ENCODE measurements at regions not wholly inside any gene's neighbourhood (a gene's known extent, or its start where the extent isn't known, plus 50 kb on each side); places are given as distances from the start of the nearest gene placed in this dataset.

DNA sequence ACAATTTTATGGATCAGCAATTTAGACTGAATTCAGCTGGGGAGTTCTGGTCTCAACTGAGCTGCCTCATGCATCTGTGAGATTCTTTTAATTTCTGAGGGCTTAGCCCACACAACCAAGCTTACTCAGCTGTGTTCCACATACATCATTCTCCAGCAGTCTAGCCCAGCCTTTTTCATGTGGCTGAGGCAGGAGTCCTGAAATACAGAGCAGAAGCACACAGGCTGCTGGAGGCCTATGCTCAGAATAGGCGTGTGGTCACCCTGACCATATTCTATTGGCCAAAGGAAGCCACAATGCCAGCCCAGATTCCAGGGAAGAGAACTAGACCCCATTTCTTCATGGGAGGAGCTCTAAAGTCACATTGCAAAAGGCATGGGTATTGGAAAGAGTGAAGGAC, 72.3 kb upstream of the DHRS4 start:
- Histone ChIP-seq H3K23ac (ENCODE audit: low read depth, low read length) (no peak overlapping the region), H4K5ac (ENCODE audit: low read depth, low read length) (no peak overlapping the region), H3K9me1 (ENCODE audit: insufficient read depth, low read length) (no peaks in the 10 kb centered on the region), H2AK9ac (replicated peaks; ENCODE audit: low read depth, low read length, poor library complexity) (no peak overlapping the region), H3K14ac (replicated peaks; ENCODE audit: low read depth, low read length) (no peak overlapping the region), H3K79me1 (ENCODE audit: low read depth in 1 of 2, low read length in 2 of 2) (no peaks in the 10 kb centered on the region), H4K8ac (ENCODE audit: low read depth in 2 of 2, low read length in 2 of 2) (no peak overlapping the region), H3K56ac (ENCODE audit: extremely low read depth, insufficient read depth, low read length) (no peak overlapping the region), H3K27me3 (ENCODE audit: control insufficient read depth, insufficient read depth, low read length) (no peaks in the 10 kb centered on the region), H4K20me1 (ENCODE audit: insufficient read depth, low read length) (no peaks in the 10 kb centered on the region), H3K9me3 (ENCODE audit: control insufficient read depth, insufficient read depth, low read length) (no peaks in the 10 kb centered on the region), H3K36me3 (ENCODE audit: control insufficient read depth, insufficient read depth, low read length) (no peaks in the 10 kb centered on the region), H3K9ac (ENCODE audit: low read depth, low read length) (no peak overlapping the region), H2AFZ (replicated peaks; ENCODE audit: low read length, poor library complexity) (no peak overlapping the region), H3K4me1 (ENCODE audit: control insufficient read depth, insufficient read depth, low read length) (no peaks in the 10 kb centered on the region), H3K27ac (ENCODE audit: insufficient read depth, low read length) (no peak overlapping the region), H4K91ac (ENCODE audit: insufficient read depth, low read depth, low read length) (no peak overlapping the region), H2BK5ac (ENCODE audit: low read depth, low read length, poor library complexity, severe bottlenecking) (no peak overlapping the region), H2BK15ac (ENCODE audit: low read depth, low read length) (no peak overlapping the region), H2BK120ac (ENCODE audit: low read depth, low read length) (no peak overlapping the region), H3K4me2 (ENCODE audit: low read depth, low read length) (no peak overlapping the region), H3K4me3 (ENCODE audit: insufficient read depth, low read depth, low read length) (no peak overlapping the region), H3K18ac (ENCODE audit: low read depth, low read length) (no peak overlapping the region), H2AK5ac (ENCODE audit: low read depth, low read length) (no peak overlapping the region), H2BK20ac (ENCODE audit: low read depth, low read length) (no peak overlapping the region), H3K4ac (ENCODE audit: low read depth, low read length) (no peak overlapping the region)
- in situ Hi-C loops (cut with MboI; ENCODE audit: low sequenced_read_pairs), result no loop called here
- POLR2A ChIA-PET (ENCODE audit: unreplicated experiment), result no interaction called here
- ATAC-seq (ENCODE audit: low read depth) (no peak), DNase-seq (no peak)
- dilution Hi-C loops (cut with HindIII; ENCODE audit: low sequenced_read_pairs, unreplicated experiment), result no loop called here
- WGBS, 2 experiments (ENCODE audit: extremely low coverage in 2 of 2, insufficient read length in 1 of 2), result no CpG with 5 or more reads among the region's 1 CpG
- no TSS peak for BruUV-seq (replicated peaks)
- intact Hi-C loops (cut with micrococcal nuclease), result no loop called here
- TF ChIP-seq SMC3 (IDR thresholded peaks at IDR 0.05; ENCODE audit: low read depth, low read length), result no peak
- TF ChIP-seq MAZ (IDR thresholded peaks at IDR 0.05; ENCODE audit: borderline replicate concordance, low read depth, low read length), result no peak
- TF ChIP-seq, protein P1, sequence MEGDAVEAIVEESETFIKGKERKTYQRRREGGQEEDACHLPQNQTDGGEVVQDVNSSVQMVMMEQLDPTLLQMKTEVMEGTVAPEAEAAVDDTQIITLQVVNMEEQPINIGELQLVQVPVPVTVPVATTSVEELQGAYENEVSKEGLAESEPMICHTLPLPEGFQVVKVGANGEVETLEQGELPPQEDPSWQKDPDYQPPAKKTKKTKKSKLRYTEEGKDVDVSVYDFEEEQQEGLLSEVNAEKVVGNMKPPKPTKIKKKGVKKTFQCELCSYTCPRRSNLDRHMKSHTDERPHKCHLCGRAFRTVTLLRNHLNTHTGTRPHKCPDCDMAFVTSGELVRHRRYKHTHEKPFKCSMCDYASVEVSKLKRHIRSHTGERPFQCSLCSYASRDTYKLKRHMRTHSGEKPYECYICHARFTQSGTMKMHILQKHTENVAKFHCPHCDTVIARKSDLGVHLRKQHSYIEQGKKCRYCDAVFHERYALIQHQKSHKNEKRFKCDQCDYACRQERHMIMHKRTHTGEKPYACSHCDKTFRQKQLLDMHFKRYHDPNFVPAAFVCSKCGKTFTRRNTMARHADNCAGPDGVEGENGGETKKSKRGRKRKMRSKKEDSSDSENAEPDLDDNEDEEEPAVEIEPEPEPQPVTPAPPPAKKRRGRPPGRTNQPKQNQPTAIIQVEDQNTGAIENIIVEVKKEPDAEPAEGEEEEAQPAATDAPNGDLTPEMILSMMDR (conservative IDR thresholded peaks at IDR 0.05; ENCODE audit: low read depth, low read length), result no peak
- no peak for TF ChIP-seq MXI1 (IDR thresholded peaks at IDR 0.05; ENCODE audit: borderline replicate concordance, low read depth, low read length)
- TF ChIP-seq, protein P2, sequence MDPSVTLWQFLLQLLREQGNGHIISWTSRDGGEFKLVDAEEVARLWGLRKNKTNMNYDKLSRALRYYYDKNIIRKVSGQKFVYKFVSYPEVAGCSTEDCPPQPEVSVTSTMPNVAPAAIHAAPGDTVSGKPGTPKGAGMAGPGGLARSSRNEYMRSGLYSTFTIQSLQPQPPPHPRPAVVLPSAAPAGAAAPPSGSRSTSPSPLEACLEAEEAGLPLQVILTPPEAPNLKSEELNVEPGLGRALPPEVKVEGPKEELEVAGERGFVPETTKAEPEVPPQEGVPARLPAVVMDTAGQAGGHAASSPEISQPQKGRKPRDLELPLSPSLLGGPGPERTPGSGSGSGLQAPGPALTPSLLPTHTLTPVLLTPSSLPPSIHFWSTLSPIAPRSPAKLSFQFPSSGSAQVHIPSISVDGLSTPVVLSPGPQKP (IDR thresholded peaks at IDR 0.05; ENCODE audit: borderline replicate concordance, low read depth, low read length), result no peak
- no peak for TF ChIP-seq POLR2A (IDR thresholded peaks at IDR 0.05; ENCODE audit: low read depth, low read length)
- no peak for TF ChIP-seq CHD1 (IDR thresholded peaks at IDR 0.05; ENCODE audit: low read depth, low read length)
- TF ChIP-seq CEBPB (IDR thresholded peaks at IDR 0.05; ENCODE audit: low read depth, low read length), result no peak
- TF ChIP-seq, protein P3, sequence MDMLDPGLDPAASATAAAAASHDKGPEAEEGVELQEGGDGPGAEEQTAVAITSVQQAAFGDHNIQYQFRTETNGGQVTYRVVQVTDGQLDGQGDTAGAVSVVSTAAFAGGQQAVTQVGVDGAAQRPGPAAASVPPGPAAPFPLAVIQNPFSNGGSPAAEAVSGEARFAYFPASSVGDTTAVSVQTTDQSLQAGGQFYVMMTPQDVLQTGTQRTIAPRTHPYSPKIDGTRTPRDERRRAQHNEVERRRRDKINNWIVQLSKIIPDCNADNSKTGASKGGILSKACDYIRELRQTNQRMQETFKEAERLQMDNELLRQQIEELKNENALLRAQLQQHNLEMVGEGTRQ (IDR thresholded peaks at IDR 0.05; ENCODE audit: low read depth, low read length), result no peak
- no peak for TF ChIP-seq RAD21 (IDR thresholded peaks at IDR 0.05; ENCODE audit: low read length)
- CTCF ChIA-PET, result no interaction called here

Data from IMR-90 (cell line).